ENCODE measurements at regions not wholly inside any gene's neighbourhood (a gene's known extent, or its start where the extent isn't known, plus 50 kb on each side); places are given as distances from the start of the nearest gene placed in this dataset.

GRCh38 chr3:18666655-18667054 is 241.5 kb upstream of the SATB1 start:
- DNase-seq = no peak

- DNase-seq = no peak
Observed at GRCh38 chr3:18660059-18660458, 234.9 kb upstream of the SATB1 start.

- DNase-seq = no peak
Observed at GRCh38 chr3:18657858-18658820, 233.0 kb upstream of the SATB1 start.

GRCh38 chr3:18656866-18657265 is 231.7 kb upstream of the SATB1 start:
- no peak for DNase-seq

GRCh38 chr3:18656410-18656809 is 231.3 kb upstream of the SATB1 start:
- DNase-seq = no peak

GRCh38 chr3:18655827-18656226 is 230.7 kb upstream of the SATB1 start:
- no peak for DNase-seq

GRCh38 chr3:18652781-18653180 is 227.6 kb upstream of the SATB1 start:
- no peak for DNase-seq

GRCh38 chr3:18650731-18651130 is 225.6 kb upstream of the SATB1 start:
- DNase-seq = no peak

- no peak for DNase-seq
Observed at GRCh38 chr3:18649666-18650363, 224.7 kb upstream of the SATB1 start.

- DNase-seq = no peak
Observed at GRCh38 chr3:18648868-18649462, 223.8 kb upstream of the SATB1 start.

GRCh38 chr3:18648159-18648558 is 223.0 kb upstream of the SATB1 start:
- no peak for DNase-seq

- no peak for DNase-seq
Observed at GRCh38 chr3:18645619-18646018, 220.5 kb upstream of the SATB1 start.

GRCh38 chr3:18643281-18643680 is 218.1 kb upstream of the SATB1 start:
- no peak for DNase-seq

GRCh38 chr3:18641916-18642315 is 216.8 kb upstream of the SATB1 start:
- DNase-seq = no peak

GRCh38 chr3:18635215-18635614 is 210.1 kb upstream of the SATB1 start:
- no peak for DNase-seq

GRCh38 chr3:18634461-18634860 is 209.3 kb upstream of the SATB1 start:
- no peak for DNase-seq

- DNase-seq = no peak
Observed at GRCh38 chr3:18633002-18633401, 207.9 kb upstream of the SATB1 start.

- no peak for DNase-seq
Observed at GRCh38 chr3:18630295-18630694, 205.2 kb upstream of the SATB1 start.

- no peak for DNase-seq
Observed at GRCh38 chr3:18625085-18625484, 199.9 kb upstream of the SATB1 start.

GRCh38 chr3:18623220-18623619 is 198.1 kb upstream of the SATB1 start:
- no peak for DNase-seq

- DNase-seq = no peak
Observed at GRCh38 chr3:18618723-18619122, 193.6 kb upstream of the SATB1 start.

GRCh38 chr3:18611991-18612390 is 186.9 kb upstream of the SATB1 start:
- DNase-seq = no peak

- DNase-seq = no peak
Observed at GRCh38 chr3:18609187-18609586, 184.0 kb upstream of the SATB1 start.

GRCh38 chr3:18597919-18598318 is 172.8 kb upstream of the SATB1 start:
- DNase-seq = no peak

Data from fibroblast of skin of back (primary cell).